ENCODE measurements at regions not wholly inside any gene's neighbourhood (a gene's known extent, or its start where the extent isn't known, plus 50 kb on each side); places are given as distances from the start of the nearest gene placed in this dataset.

DNA sequence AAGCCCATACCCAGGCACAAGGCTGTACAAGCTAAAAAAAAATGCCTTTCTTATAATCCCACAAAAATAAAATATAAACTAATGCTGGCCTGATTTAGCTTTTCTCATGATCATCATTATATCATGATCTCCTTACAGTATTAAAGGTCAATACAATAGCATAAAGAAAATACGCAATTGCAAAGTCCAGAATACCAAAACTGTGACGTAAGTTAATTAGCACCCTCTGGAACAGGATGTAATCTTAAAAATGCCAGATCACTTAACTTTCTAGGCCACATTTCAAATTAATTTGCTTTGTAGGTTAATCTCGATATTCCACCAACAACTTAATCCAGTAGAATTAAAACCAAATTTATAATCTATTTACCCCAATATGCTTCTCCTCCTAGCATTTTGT is 444.2 kb upstream of the CYLC2 start:
- ATAC-seq (ENCODE audit: low read depth in 2 of 2) (no peak), DNase-seq (no peak)
- peaks cover 8 to 43% (median 18%) of the 10 kb centered on the region in 7 donors for H3K9me3 Mint-ChIP-seq
- H3K27ac Mint-ChIP-seq, result no peak overlapping the region
- Histone ChIP-seq H3K4me3 (ENCODE audit: low read depth, low read length) (no peak overlapping the region), H3K4me1 (ENCODE audit: control insufficient read depth, insufficient read depth, low read length, poor library complexity, severe bottlenecking) (no peaks in the 10 kb centered on the region), H3K27me3 (ENCODE audit: control insufficient read depth, insufficient read depth, low read length) (no peaks in the 10 kb centered on the region), H3K27ac (ENCODE audit: insufficient read depth, low read length, poor library complexity, severe bottlenecking) (no peak overlapping the region), H3K9me3 (ENCODE audit: control insufficient read depth in 2 of 2, low read length in 2 of 2) (peaks cover 3 to 24% of the 10 kb centered on the region in 2 experiments), H3K36me3 (ENCODE audit: control insufficient read depth, insufficient read depth, low read length) (no peaks in the 10 kb centered on the region)
- no peak overlapping the region for H3K4me3 Mint-ChIP-seq
- no peaks in the 10 kb centered on the region for H3K27me3 Mint-ChIP-seq
- no peaks in the 10 kb centered on the region for H3K4me1 Mint-ChIP-seq
- H3K36me3 Mint-ChIP-seq, result no peaks in the 10 kb centered on the region

- no peaks in the 10 kb centered on the region for H3K36me3 ChIP-seq (ENCODE audit: control insufficient read depth, insufficient read depth, low read length)
- Mint-ChIP-seq H3K4me3 (no peak overlapping the region), H3K36me3 (no peaks in the 10 kb centered on the region), H3K27ac (no peak overlapping the region), H3K27me3 (no peaks in the 10 kb centered on the region), H3K9me3 (peaks cover 8 to 43% (median 19%) of the 10 kb centered on the region in 7 donors), H3K4me1 (no peaks in the 10 kb centered on the region)
- ATAC-seq (ENCODE audit: low read depth in 2 of 2), result no peak
- H3K4me3 ChIP-seq (ENCODE audit: low read depth, low read length), result no peak overlapping the region
- H3K9me3 ChIP-seq (ENCODE audit: control insufficient read depth in 2 of 2, low read length in 2 of 2), result peaks cover 3 to 24% of the 10 kb centered on the region in 2 experiments
- H3K4me1 ChIP-seq (ENCODE audit: control insufficient read depth, insufficient read depth, low read length, poor library complexity, severe bottlenecking), result no peaks in the 10 kb centered on the region
- H3K27me3 ChIP-seq (ENCODE audit: control insufficient read depth, insufficient read depth, low read length), result no peaks in the 10 kb centered on the region
- DNase-seq, result no peak
- no peak overlapping the region for H3K27ac ChIP-seq (ENCODE audit: insufficient read depth, low read length, poor library complexity, severe bottlenecking)
These were observed 444.9 kb upstream of the CYLC2 start for GRCh38 chr9:102550266-102550665.

DNA sequence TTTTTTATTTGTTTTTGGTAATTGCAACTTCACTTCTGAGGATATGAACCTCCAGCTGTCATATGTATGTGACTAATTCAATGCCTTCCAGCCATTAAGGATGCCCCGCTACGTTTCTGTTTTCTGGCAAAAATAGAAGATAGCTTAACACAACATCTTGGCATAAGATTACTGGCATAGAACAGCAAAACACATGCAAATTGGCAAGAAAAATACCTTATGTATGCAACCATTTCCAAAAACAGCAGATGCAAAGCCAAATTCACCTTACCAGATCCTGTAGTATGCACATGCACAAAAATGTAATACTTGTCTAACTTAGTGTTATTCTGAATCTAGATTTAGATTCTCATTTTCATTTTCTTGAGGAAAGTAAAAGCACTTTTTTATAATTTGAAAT is 461.1 kb upstream of the CYLC2 start:
- H3K36me3 ChIP-seq (ENCODE audit: control insufficient read depth, insufficient read depth, low read length), result no peaks in the 10 kb centered on the region
- Mint-ChIP-seq H3K36me3 (no peaks in the 10 kb centered on the region), H3K4me1 (no peaks in the 10 kb centered on the region), H3K27me3 (no peaks in the 10 kb centered on the region), H3K4me3 (no peak overlapping the region), H3K27ac (no peak overlapping the region), H3K9me3 (peaks cover 0 to 4% (median 1%) of the 10 kb centered on the region in 7 donors)
- H3K9me3 ChIP-seq (ENCODE audit: control insufficient read depth in 2 of 2, low read length in 2 of 2), result no peaks in the 10 kb centered on the region
- no peak overlapping the region for H3K4me3 ChIP-seq (ENCODE audit: low read depth, low read length)
- no peak for DNase-seq
- H3K27me3 ChIP-seq (ENCODE audit: control insufficient read depth, insufficient read depth, low read length), result no peaks in the 10 kb centered on the region
- H3K4me1 ChIP-seq (ENCODE audit: control insufficient read depth, insufficient read depth, low read length, poor library complexity, severe bottlenecking), result no peaks in the 10 kb centered on the region
- H3K27ac ChIP-seq (ENCODE audit: insufficient read depth, low read length, poor library complexity, severe bottlenecking), result no peak overlapping the region
- no peak for ATAC-seq (ENCODE audit: low read depth in 2 of 2)

DNA sequence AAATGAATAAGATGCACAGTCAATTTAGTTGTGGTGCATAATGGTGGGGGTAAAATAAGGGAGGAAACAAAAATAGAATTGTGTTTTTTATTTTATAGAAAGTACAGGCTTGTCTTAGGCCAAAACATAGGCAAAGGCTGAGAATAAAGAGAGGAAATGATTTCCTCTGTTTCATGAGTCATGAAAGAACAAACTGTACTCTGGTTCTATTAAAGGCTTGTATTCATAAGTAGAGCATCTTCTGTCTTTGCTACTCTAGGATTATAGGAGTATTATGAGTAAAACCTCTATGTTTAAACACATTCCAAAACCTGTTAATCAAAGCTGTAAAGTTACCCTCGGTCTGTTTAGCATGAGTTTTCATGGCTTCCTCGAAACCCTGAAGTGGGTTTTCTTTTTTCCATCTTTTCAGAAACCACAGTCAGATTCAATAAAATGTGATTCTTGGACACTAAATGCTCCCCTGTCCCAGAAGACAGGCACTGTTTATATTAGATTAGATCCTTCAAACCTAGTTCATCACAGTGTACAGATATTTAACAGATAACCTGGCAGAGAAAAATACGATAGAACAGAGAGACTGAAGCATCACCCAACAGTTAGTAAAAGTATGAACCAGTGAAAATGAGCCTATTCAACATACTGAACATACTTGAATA is 473.9 kb upstream of the CYLC2 start:
- Histone ChIP-seq H3K27me3 (ENCODE audit: control insufficient read depth, insufficient read depth, low read length) (no peaks in the 10 kb centered on the region), H3K4me1 (ENCODE audit: control insufficient read depth, insufficient read depth, low read length, poor library complexity, severe bottlenecking) (no peaks in the 10 kb centered on the region), H3K9me3 (ENCODE audit: control insufficient read depth in 2 of 2, low read length in 2 of 2) (no peaks in the 10 kb centered on the region), H3K27ac (ENCODE audit: insufficient read depth, low read length, poor library complexity, severe bottlenecking) (no peak overlapping the region), H3K36me3 (ENCODE audit: control insufficient read depth, insufficient read depth, low read length) (no peaks in the 10 kb centered on the region), H3K4me3 (ENCODE audit: low read depth, low read length) (no peak overlapping the region)
- Mint-ChIP-seq H3K4me1 (no peaks in the 10 kb centered on the region), H3K36me3 (no peaks in the 10 kb centered on the region), H3K4me3 (no peak overlapping the region), H3K27me3 (no peaks in the 10 kb centered on the region), H3K9me3 (peaks cover 3 to 24% (median 6%) of the 10 kb centered on the region in 7 donors), H3K27ac (no peak overlapping the region)
- no peak for ATAC-seq (ENCODE audit: low read depth in 2 of 2)
- DNase-seq, result no peak

- Histone ChIP-seq H3K4me1 (ENCODE audit: control insufficient read depth, insufficient read depth, low read length, poor library complexity, severe bottlenecking) (no peaks in the 10 kb centered on the region), H3K4me3 (ENCODE audit: low read depth, low read length) (no peak overlapping the region), H3K36me3 (ENCODE audit: control insufficient read depth, insufficient read depth, low read length) (no peaks in the 10 kb centered on the region), H3K27me3 (ENCODE audit: control insufficient read depth, insufficient read depth, low read length) (no peaks in the 10 kb centered on the region), H3K9me3 (ENCODE audit: control insufficient read depth in 2 of 2, low read length in 2 of 2) (no peaks in the 10 kb centered on the region), H3K27ac (ENCODE audit: insufficient read depth, low read length, poor library complexity, severe bottlenecking) (no peak overlapping the region)
- peaks cover 0 to 14% (median 5%) of the 10 kb centered on the region in 7 donors for H3K9me3 Mint-ChIP-seq
- no peaks in the 10 kb centered on the region for H3K4me1 Mint-ChIP-seq
- H3K36me3 Mint-ChIP-seq, result no peaks in the 10 kb centered on the region
- no peak overlapping the region for H3K27ac Mint-ChIP-seq
- DNase-seq (no peak), ATAC-seq (ENCODE audit: low read depth in 2 of 2) (no peak)
- H3K27me3 Mint-ChIP-seq, result no peaks in the 10 kb centered on the region
- no peak overlapping the region for H3K4me3 Mint-ChIP-seq
These were observed 475.7 kb upstream of the CYLC2 start for GRCh38 chr9:102519423-102519822.

DNA sequence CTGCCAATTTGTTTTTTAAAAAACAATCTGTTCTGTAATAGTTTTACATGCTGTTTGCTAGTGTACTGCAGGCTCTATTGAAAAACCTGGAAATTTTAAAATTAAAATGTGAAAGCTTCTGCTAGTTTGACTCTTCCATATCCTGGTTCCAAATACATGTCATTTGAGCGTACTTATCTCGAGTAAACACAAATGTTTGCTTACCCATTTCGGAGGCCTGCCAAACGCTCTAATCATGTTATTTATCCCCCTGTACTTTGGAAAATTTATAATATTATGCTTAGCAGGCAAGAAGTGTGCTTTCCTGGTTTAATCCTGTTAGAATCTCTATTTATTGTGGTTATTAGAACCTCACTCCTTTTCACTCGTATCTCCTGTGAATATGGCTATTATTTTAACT is 476.8 kb upstream of the CYLC2 start:
- H3K27ac ChIP-seq (ENCODE audit: insufficient read depth, low read length, poor library complexity, severe bottlenecking), result no peak overlapping the region
- peaks cover 0 to 13% (median 6%) of the 10 kb centered on the region in 7 donors for H3K9me3 Mint-ChIP-seq
- DNase-seq, result no peak
- H3K4me3 ChIP-seq (ENCODE audit: low read depth, low read length), result no peak overlapping the region
- no peaks in the 10 kb centered on the region for H3K27me3 ChIP-seq (ENCODE audit: control insufficient read depth, insufficient read depth, low read length)
- no peaks in the 10 kb centered on the region for H3K9me3 ChIP-seq (ENCODE audit: control insufficient read depth in 2 of 2, low read length in 2 of 2)
- H3K4me3 Mint-ChIP-seq, result no peak overlapping the region
- H3K27me3 Mint-ChIP-seq, result no peaks in the 10 kb centered on the region
- no peak overlapping the region for H3K27ac Mint-ChIP-seq
- H3K36me3 Mint-ChIP-seq, result no peaks in the 10 kb centered on the region
- H3K36me3 ChIP-seq (ENCODE audit: control insufficient read depth, insufficient read depth, low read length), result no peaks in the 10 kb centered on the region
- no peaks in the 10 kb centered on the region for H3K4me1 Mint-ChIP-seq
- no peak for ATAC-seq (ENCODE audit: low read depth in 2 of 2)
- H3K4me1 ChIP-seq (ENCODE audit: control insufficient read depth, insufficient read depth, low read length, poor library complexity, severe bottlenecking), result no peaks in the 10 kb centered on the region

DNA sequence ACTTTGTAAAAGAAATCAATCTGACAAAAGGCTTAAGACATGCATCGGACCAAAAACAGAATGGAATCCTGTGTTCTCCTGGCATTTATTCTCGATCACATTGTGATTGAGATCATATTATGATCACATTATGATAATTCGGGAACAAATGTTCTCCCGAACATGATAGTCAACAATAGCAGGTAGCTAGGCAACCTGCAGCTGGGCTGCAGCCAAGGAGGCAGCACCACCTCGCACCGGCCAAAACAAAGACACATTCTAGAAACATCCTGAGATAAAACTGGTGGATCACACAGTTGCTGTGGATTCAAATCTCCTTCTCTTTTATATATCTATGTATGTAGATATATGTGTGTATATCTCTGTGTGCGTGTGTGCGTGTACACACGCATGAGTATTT is 480.6 kb upstream of the CYLC2 start:
- no peaks in the 10 kb centered on the region for H3K27me3 ChIP-seq (ENCODE audit: control insufficient read depth, insufficient read depth, low read length)
- no peaks in the 10 kb centered on the region for H3K4me1 ChIP-seq (ENCODE audit: control insufficient read depth, insufficient read depth, low read length, poor library complexity, severe bottlenecking)
- H3K27ac ChIP-seq (ENCODE audit: insufficient read depth, low read length, poor library complexity, severe bottlenecking), result no peak overlapping the region
- Mint-ChIP-seq H3K9me3 (peaks cover 0 to 10% (median 3%) of the 10 kb centered on the region in 7 donors), H3K4me1 (no peaks in the 10 kb centered on the region), H3K27ac (no peak overlapping the region), H3K36me3 (no peaks in the 10 kb centered on the region), H3K4me3 (no peak overlapping the region), H3K27me3 (no peaks in the 10 kb centered on the region)
- ATAC-seq (ENCODE audit: low read depth in 2 of 2), result no peak
- DNase-seq, result no peak
- no peaks in the 10 kb centered on the region for H3K9me3 ChIP-seq (ENCODE audit: control insufficient read depth in 2 of 2, low read length in 2 of 2)
- no peaks in the 10 kb centered on the region for H3K36me3 ChIP-seq (ENCODE audit: control insufficient read depth, insufficient read depth, low read length)
- H3K4me3 ChIP-seq (ENCODE audit: low read depth, low read length), result no peak overlapping the region

GRCh38 chr9:102507044-102507687 is 488.0 kb upstream of the CYLC2 start:
- Mint-ChIP-seq H3K9me3 (peaks cover 0 to 9% (median 3%) of the 10 kb centered on the region in 7 donors), H3K36me3 (no peaks in the 10 kb centered on the region), H3K27me3 (no peaks in the 10 kb centered on the region), H3K27ac (no peak overlapping the region), H3K4me1 (no peaks in the 10 kb centered on the region), H3K4me3 (no peak overlapping the region)
- no peak overlapping the region for H3K4me3 ChIP-seq (ENCODE audit: low read depth, low read length)
- H3K4me1 ChIP-seq (ENCODE audit: control insufficient read depth, insufficient read depth, low read length, poor library complexity, severe bottlenecking), result no peaks in the 10 kb centered on the region
- no peak overlapping the region for H3K27ac ChIP-seq (ENCODE audit: insufficient read depth, low read length, poor library complexity, severe bottlenecking)
- H3K27me3 ChIP-seq (ENCODE audit: control insufficient read depth, insufficient read depth, low read length), result no peaks in the 10 kb centered on the region
- DNase-seq (no peak), ATAC-seq (ENCODE audit: low read depth in 2 of 2) (no peak)
- no peaks in the 10 kb centered on the region for H3K9me3 ChIP-seq (ENCODE audit: control insufficient read depth in 2 of 2, low read length in 2 of 2)
- no peaks in the 10 kb centered on the region for H3K36me3 ChIP-seq (ENCODE audit: control insufficient read depth, insufficient read depth, low read length)
